Endothelial cell of umbilical vein (primary cell): ENCODE measurements at regions not wholly inside any gene's neighbourhood (a gene's known extent, or its start where the extent isn't known, plus 50 kb on each side); places are given as distances from the start of the nearest gene placed in this dataset.

Experiments used
- BruUV-seq: library from RNA; stranded (reverse); fragments of 400-500 nt; replicated peaks from 2 replicates; lab custom pipeline; 2021; lab: Mats Ljungman, UMichigan
- CTCF ChIA-PET: fragments of 300-600, 350-600 bp; sonication (Branson Sonifier 250); formaldehyde crosslinking; loops from one replicate; lab custom pipeline; 2021; ENCODE audit warnings: antibody characterized with exemption, inconsistent platforms; lab: Charles Lee
- POLR2A ChIA-PET: fragments of 300-600, 350-600 bp; sonication (Branson Sonifier 250); formaldehyde crosslinking; loops from one replicate; lab custom pipeline; 2021; ENCODE audit warnings: antibody characterized with exemption, inconsistent platforms; lab: Charles Lee
- DNase-seq: peaks from one replicate; pipeline ENCODE4 v3.0.0-alpha.2; 2011; ENCODE audit warnings: low read depth, low spot score
- FAIRE-seq: peaks from 2 replicates; lab custom pipeline; 2011; peaks lifted over from hg19 to GRCh38; lab: Jason Lieb, UNC
- H2AFZ ChIP-seq: 2 replicates; pipeline ENCODE4 v1.6.0; 2012; ENCODE audit warnings: low read depth, low read length, control low read depth, inconsistent platforms
- H3K27ac ChIP-seq: 2 replicates; pipeline ENCODE4 v1.5.1; 2011; ENCODE audit warnings: low read depth, mild to moderate bottlenecking, control low read depth, low read length, moderate library complexity; ENCODE audit not compliant: insufficient read depth
- H3K27me3 ChIP-seq, 2 experiments: 2 replicates each; pipeline versions ENCODE4 v1.6.0 to v1.6.1; 2011; ENCODE audit warnings: low read length in 2 of 2, mixed read lengths in 1 of 2; ENCODE audit not compliant: control insufficient read depth in 2 of 2, insufficient read depth in 2 of 2
- H3K36me3 ChIP-seq, 2 experiments: 2 replicates in 1 of 2; 3 replicates in 1 of 2; pipeline ENCODE4 v1.5.1; 2011; ENCODE audit warnings: low read length in 2 of 2, mild to moderate bottlenecking in 1 of 2, moderate library complexity in 1 of 2; ENCODE audit not compliant: control insufficient read depth in 2 of 2, insufficient read depth in 2 of 2; ENCODE audit errors: extremely low read depth in 1 of 2
- H3K4me1 ChIP-seq: 3 replicates; pipeline ENCODE4 v1.5.1; 2011; ENCODE audit warnings: mild to moderate bottlenecking, low read length; ENCODE audit not compliant: control insufficient read depth, insufficient read depth; ENCODE audit errors: extremely low read depth
- H3K4me2 ChIP-seq: 2 replicates; pipeline ENCODE4 v1.6.1; 2011; ENCODE audit warnings: low read length, control low read depth, mixed read lengths; ENCODE audit not compliant: insufficient read depth
- H3K4me3 ChIP-seq, 3 experiments: fragments of 200-600 bp in 1 of 3; sonication (generic), shearing (Covaris generic) in 1 of 3; replicated peaks in 1 of 3; 2 replicates each; pipeline ENCODE4 v1.5.1; 2011 to 2016; ENCODE audit warnings: control low read depth in 3 of 3, low read length in 3 of 3, mild to moderate bottlenecking in 2 of 3, inconsistent platforms in 1 of 3, low read depth in 1 of 3, moderate library complexity in 1 of 3; ENCODE audit not compliant: insufficient read depth in 1 of 3
- H3K79me2 ChIP-seq: 2 replicates; pipeline ENCODE4 v1.6.0; 2012; ENCODE audit warnings: low read length, inconsistent platforms; ENCODE audit not compliant: control insufficient read depth, insufficient read depth
- H3K9ac ChIP-seq: replicated peaks from 2 replicates; pipeline ENCODE3; 2011; ENCODE audit warnings: low read length, control low read depth; ENCODE audit not compliant: insufficient read depth; ENCODE audit errors: extremely low read depth
- H3K9me1 ChIP-seq: replicated peaks from 3 replicates; pipeline ENCODE4 v1.6.0; 2011; ENCODE audit warnings: mild to moderate bottlenecking, low read length; ENCODE audit not compliant: control insufficient read depth, insufficient read depth; ENCODE audit errors: extremely low read depth
- H3K9me3 ChIP-seq: replicated peaks from 2 replicates; pipeline ENCODE4 v1.5.1; 2012; ENCODE audit warnings: low read length, inconsistent platforms; ENCODE audit not compliant: control insufficient read depth, insufficient read depth
- H4K20me1 ChIP-seq: replicated peaks from 2 replicates; pipeline ENCODE3; 2011; ENCODE audit warnings: mild to moderate bottlenecking, low read length; ENCODE audit not compliant: control insufficient read depth, insufficient read depth; ENCODE audit errors: extremely low read depth
- CTCF ChIP-seq, 2 donors: IDR thresholded peaks; 1 replicate in 1 of 2; 2 replicates in 1 of 2; pipeline ENCODE4 v1.5.1; 2011; ENCODE audit warnings: low read length in 2 of 2, mild to moderate bottlenecking in 2 of 2, moderate library complexity in 2 of 2, control low read depth in 1 of 2, inconsistent platforms in 1 of 2, low read depth in 1 of 2; ENCODE audit not compliant: insufficient read depth in 1 of 2; ENCODE audit errors: extremely low read depth in 1 of 2
- FOS ChIP-seq: IDR thresholded peaks from 2 replicates; pipeline ENCODE4 v1.6.1; 2011; ENCODE audit warnings: mild to moderate bottlenecking, low read length, moderate library complexity, borderline replicate concordance; ENCODE audit not compliant: insufficient read depth
- GATA2 ChIP-seq: IDR thresholded peaks from 2 replicates; pipeline ENCODE4 v1.7.0; 2011; ENCODE audit warnings: low read depth, mild to moderate bottlenecking, moderate library complexity, mixed read lengths, low read length; ENCODE audit not compliant: insufficient read length, insufficient read depth
- JUN ChIP-seq: IDR thresholded peaks from 2 replicates; pipeline ENCODE4 v1.6.1; 2011; ENCODE audit warnings: borderline replicate concordance, low read depth; ENCODE audit not compliant: insufficient read length, insufficient read depth
- MAX ChIP-seq: IDR thresholded peaks from 2 replicates; pipeline ENCODE4 v1.6.1; 2011; ENCODE audit not compliant: insufficient read depth, insufficient read length
- POLR2A ChIP-seq: IDR thresholded peaks from 2 replicates; pipeline ENCODE4 v1.6.1; 2012; ENCODE audit warnings: low read depth, mild to moderate bottlenecking, control low read depth, low read length
- dilution Hi-C: fragments of 300-500 bp; cut with MboI; formaldehyde crosslinking; loops from one replicate; pipeline ENCODE4 v1.15.0; 2019; ENCODE audit warnings: low sequenced_read_pairs; ENCODE audit not compliant: extremely low pct_ligation_motif_present
- intact Hi-C: fragments of 100-400 bp; cut with micrococcal nuclease; formaldehyde crosslinking; loops from one replicate; pipeline ENCODE4 v1.10.0; 2022

- Histone ChIP-seq H2AFZ (no peak overlapping the region), H3K79me2 (no peaks in the 10 kb centered on the region), H4K20me1 (no peaks in the 10 kb centered on the region), H3K4me2 (no peak overlapping the region), H3K27me3 (no peaks in the 10 kb centered on the region), H3K27ac (no peak overlapping the region), H3K36me3 (no peaks in the 10 kb centered on the region), H3K4me3 (no peak overlapping the region), H3K9me1 (no peaks in the 10 kb centered on the region), H3K9ac (no peak overlapping the region), H3K9me3 (no peaks in the 10 kb centered on the region), H3K4me1 (no peaks in the 10 kb centered on the region)
- FAIRE-seq (no peak), DNase-seq (no peak)
- POLR2A ChIA-PET, result no interaction called here
- dilution Hi-C loops (no loop called here), intact Hi-C loops (no loop called here)
- CTCF ChIA-PET, result no interaction called here
- no TSS peak for BruUV-seq
- TF ChIP-seq POLR2A (no peak), MAX (no peak), CTCF (IDR thresholded peaks at IDR 0.05; ENCODE audit: extremely low read depth in 1 of 2, insufficient read depth in 1 of 2, low read depth in 1 of 2, low read length in 2 of 2) (no peak), GATA2 (no peak)
These were observed 336.1 kb upstream of the NR2F2 start for GRCh38 chr15:95994418-95994817.

GRCh38 chr15:95995375-95996168 is 334.9 kb upstream of the NR2F2 start:
- H3K4me2 ChIP-seq, result no peak overlapping the region
- H3K4me1 ChIP-seq, result no peaks in the 10 kb centered on the region
- no peaks in the 10 kb centered on the region for H3K36me3 ChIP-seq
- H3K9me3 ChIP-seq, result no peaks in the 10 kb centered on the region
- H3K79me2 ChIP-seq, result no peaks in the 10 kb centered on the region
- BruUV-seq, result no TSS peak
- POLR2A ChIA-PET, result no interaction called here
- intact Hi-C loops (no loop called here), dilution Hi-C loops (no loop called here)
- no peaks in the 10 kb centered on the region for H4K20me1 ChIP-seq
- DNase-seq (peak; percentile 70), FAIRE-seq (peak; percentile 31)
- no peak overlapping the region for H2AFZ ChIP-seq
- no peak overlapping the region for H3K9ac ChIP-seq
- no peaks in the 10 kb centered on the region for H3K9me1 ChIP-seq
- no peak overlapping the region for H3K27ac ChIP-seq
- TF ChIP-seq FOS, result peak; percentile 37
- no peak for TF ChIP-seq JUN
- no peak overlapping the region for H3K4me3 ChIP-seq
- H3K27me3 ChIP-seq, result no peaks in the 10 kb centered on the region
- CTCF ChIA-PET, result no interaction called here
